Erythroblast (primary cell): ENCODE measurements at regions not wholly inside any gene's neighbourhood (a gene's known extent, or its start where the extent isn't known, plus 50 kb on each side); places are given as distances from the start of the nearest gene placed in this dataset.

Experiments used
- GATA1 ChIP-seq: IDR thresholded peaks from 2 replicates; pipeline ENCODE4 v1.6.1; 2011; ENCODE audit warnings: low read depth, mild to moderate bottlenecking, control low read depth, low read length, moderate library complexity
- POLR2A ChIP-seq: IDR thresholded peaks from 2 replicates; pipeline ENCODE4 v1.6.1; 2011; ENCODE audit warnings: mild to moderate bottlenecking, low read length

- TF ChIP-seq POLR2A (no peak), GATA1 (no peak)
These were observed 83.8 kb upstream of the TLK1 start for GRCh38 chr2:171244466-171244969.
